ENCODE measurements at regions not wholly inside any gene's neighbourhood (a gene's known extent, or its start where the extent isn't known, plus 50 kb on each side); places are given as distances from the start of the nearest gene placed in this dataset.

DNA sequence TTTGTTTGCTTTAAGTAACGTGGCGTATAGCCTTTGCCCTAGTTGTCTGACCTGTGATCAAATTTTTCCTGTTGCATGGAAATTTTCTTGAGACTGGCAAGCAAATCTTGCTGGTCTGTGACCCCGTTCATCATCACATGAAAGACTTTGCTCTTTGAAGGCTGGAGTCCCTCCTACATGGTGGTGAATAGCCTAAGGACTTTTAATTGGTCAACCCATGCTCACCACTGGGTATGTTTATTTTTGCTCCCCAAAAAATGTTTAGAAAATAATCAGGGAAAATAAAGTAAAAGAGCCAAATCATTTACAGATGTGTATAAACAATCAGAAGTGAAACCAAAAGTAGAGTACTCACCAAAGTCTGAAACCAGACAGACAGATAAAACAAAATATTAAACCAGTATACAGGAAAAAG is 1075.3 kb upstream of the ALCAM start:
- TF ChIP-seq CTCF (IDR thresholded peaks at IDR 0.05): no peak
- H3K36me3 Mint-ChIP-seq (ENCODE audit: low read depth): no peaks in the 10 kb centered on the region
- no peaks in the 10 kb centered on the region for H3K27me3 Mint-ChIP-seq (ENCODE audit: low read depth, poor library complexity)
- no peak for DNase-seq
- peaks cover 14% of the 10 kb centered on the region for H3K4me1 Mint-ChIP-seq
- H3K4me3 Mint-ChIP-seq: no peak overlapping the region
- peaks cover 11% of the 10 kb centered on the region for H3K9me3 Mint-ChIP-seq
- no peak overlapping the region for H3K27ac Mint-ChIP-seq

GRCh38 chr3:104291878-104292277 is 1074.8 kb upstream of the ALCAM start:
- no peaks in the 10 kb centered on the region for H3K36me3 Mint-ChIP-seq (ENCODE audit: low read depth)
- H3K9me3 Mint-ChIP-seq: peaks cover 7% of the 10 kb centered on the region
- no peak for TF ChIP-seq CTCF (IDR thresholded peaks at IDR 0.05)
- no peak overlapping the region for H3K4me3 Mint-ChIP-seq
- peaks cover 14% of the 10 kb centered on the region for H3K4me1 Mint-ChIP-seq
- DNase-seq: no peak
- no peaks in the 10 kb centered on the region for H3K27me3 Mint-ChIP-seq (ENCODE audit: low read depth, poor library complexity)
- no peak overlapping the region for H3K27ac Mint-ChIP-seq

GRCh38 chr3:104297617-104298016 is 1069.1 kb upstream of the ALCAM start:
- no peaks in the 10 kb centered on the region for H3K27me3 Mint-ChIP-seq (ENCODE audit: low read depth, poor library complexity)
- no peak overlapping the region for H3K4me3 Mint-ChIP-seq
- no peaks in the 10 kb centered on the region for H3K9me3 Mint-ChIP-seq
- no peak overlapping the region for H3K27ac Mint-ChIP-seq
- H3K36me3 Mint-ChIP-seq (ENCODE audit: low read depth): no peaks in the 10 kb centered on the region
- TF ChIP-seq CTCF (IDR thresholded peaks at IDR 0.05): no peak
- no peak for DNase-seq
- no peaks in the 10 kb centered on the region for H3K4me1 Mint-ChIP-seq

DNA sequence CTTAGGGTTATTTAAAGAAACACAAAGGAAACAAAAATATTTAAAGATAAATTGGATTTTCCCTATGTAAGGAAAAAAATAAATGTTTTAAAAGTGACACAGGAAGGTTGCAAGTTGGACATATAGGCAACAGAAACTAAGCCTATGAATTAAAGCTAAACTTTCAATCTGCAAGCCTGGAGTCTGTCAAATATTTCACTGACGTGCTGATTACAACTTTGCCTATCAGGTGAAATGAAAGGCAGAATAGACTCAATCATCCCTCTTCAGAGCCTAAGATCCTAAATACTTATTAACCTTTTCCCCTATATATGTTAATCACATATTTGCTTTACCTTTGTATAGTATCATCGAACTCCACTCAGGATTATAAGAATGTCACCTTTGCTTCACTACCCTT is 1068.0 kb upstream of the ALCAM start:
- TF ChIP-seq CTCF (IDR thresholded peaks at IDR 0.05): no peak
- Mint-ChIP-seq H3K4me3 (no peak overlapping the region), H3K4me1 (no peaks in the 10 kb centered on the region), H3K36me3 (ENCODE audit: low read depth) (no peaks in the 10 kb centered on the region), H3K27ac (no peak overlapping the region), H3K9me3 (no peaks in the 10 kb centered on the region), H3K27me3 (ENCODE audit: low read depth, poor library complexity) (no peaks in the 10 kb centered on the region)
- DNase-seq: no peak

DNA sequence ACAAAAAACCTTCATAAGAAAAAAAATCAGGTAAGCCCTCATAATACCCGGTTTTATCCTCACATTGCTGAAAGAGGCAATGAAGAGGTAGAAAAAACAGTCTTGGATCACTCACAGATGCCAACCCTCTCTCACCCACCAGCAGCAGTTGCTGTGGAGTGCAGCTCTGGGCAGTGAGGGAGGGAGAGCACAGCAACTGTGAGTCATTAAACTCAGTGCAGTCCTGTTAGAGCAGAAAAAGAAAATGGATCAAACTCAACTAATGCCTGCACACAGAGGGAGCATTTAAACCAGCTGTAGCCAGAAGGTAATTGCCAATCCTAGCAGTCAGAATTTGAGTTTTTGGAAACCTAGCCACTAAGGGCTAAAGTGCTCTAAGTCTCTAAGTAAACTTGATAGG is 1050.6 kb upstream of the ALCAM start:
- Mint-ChIP-seq H3K4me3 (no peak overlapping the region), H3K27me3 (ENCODE audit: low read depth, poor library complexity) (peaks cover 4% of the 10 kb centered on the region)

More for the DNA sequence above, 1050.6 kb upstream of the ALCAM start:
- Mint-ChIP-seq H3K27ac (no peak overlapping the region), H3K9me3 (peaks cover 31% of the 10 kb centered on the region), H3K36me3 (ENCODE audit: low read depth) (no peaks in the 10 kb centered on the region), H3K4me1 (no peaks in the 10 kb centered on the region)
- no peak for DNase-seq
- TF ChIP-seq CTCF (IDR thresholded peaks at IDR 0.05): no peak
